Left renal cortex interstitium (tissue), 4 donors: ENCODE measurements at regions not wholly inside any gene's neighbourhood (a gene's known extent, or its start where the extent isn't known, plus 50 kb on each side); places are given as distances from the start of the nearest gene placed in this dataset.

Experiments used
- DNase-seq, 4 donors: peaks; one replicate each; pipeline ENCODE4 v3.0.0-alpha.2; 2013; ENCODE audit warnings: low read depth in 4 of 4, low spot score in 2 of 4, missing footprints in 1 of 4

DNA sequence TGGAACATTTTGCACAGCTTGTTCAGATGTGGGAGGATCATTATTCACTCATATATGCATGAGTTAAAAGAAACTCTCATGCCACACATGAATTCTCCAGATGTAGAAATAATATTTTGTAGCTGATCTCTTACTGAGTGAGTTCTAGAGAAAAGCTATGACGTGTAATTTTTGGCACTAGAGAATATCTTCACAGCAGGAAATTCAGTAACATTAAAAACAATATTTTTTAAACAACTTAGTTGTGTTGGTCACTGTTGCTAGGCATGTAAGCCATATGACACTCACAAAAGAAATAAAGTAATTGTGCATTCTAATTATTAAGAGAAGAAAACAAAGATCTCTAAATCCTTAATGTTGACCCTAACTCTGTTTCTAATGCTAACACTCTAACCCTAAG is 371.4 kb upstream of the SLC10A2 start:
- no peak for DNase-seq

DNA sequence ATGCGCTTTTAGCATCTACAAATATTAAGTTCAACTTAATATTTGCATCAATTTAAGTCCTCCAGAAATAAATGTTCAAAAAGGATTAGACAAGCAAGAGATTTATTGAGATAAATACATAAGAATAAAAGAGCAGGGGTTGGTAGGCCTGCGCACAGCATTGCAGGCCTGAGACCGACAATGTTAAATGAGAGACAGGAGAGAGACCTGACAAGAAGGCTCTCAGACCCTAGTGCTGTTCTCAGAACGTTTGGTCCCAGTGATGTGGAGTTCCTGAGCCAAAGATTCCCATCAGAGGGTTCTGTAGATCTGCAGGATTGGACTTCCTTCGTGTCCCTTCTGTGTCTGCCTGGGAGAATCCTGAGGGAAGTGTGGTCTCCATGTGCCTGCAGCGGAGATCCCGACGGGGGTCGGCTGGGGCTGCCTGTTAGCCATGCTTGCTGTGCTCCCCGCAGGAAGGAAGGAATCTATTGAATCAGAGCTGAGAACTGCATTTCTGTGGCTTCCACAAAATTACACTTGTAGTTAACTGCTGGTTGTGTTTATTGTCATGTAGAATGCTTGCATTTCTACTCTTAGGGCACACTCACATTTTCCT is 369.9 kb upstream of the SLC10A2 start:
- no peak for DNase-seq

DNA sequence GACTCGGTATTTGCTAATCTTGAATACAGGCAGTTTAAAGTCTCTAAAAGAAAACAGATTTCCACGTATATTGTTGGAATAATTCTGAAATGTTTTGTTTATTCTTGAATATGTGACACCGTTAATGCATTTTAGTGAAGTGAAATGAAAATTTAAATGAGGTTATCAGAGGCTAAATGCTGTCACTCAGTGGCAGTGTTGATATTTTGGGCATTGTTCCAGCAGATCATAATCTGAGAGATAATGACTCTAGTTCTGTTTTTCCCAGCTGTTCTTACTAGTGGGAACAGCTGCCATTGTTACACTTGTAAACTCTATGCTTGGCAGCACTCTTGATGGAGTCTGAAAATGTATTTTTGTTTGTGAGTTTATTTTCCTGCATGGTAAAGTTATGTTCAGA is 365.6 kb upstream of the SLC10A2 start:
- no peak for DNase-seq

DNA sequence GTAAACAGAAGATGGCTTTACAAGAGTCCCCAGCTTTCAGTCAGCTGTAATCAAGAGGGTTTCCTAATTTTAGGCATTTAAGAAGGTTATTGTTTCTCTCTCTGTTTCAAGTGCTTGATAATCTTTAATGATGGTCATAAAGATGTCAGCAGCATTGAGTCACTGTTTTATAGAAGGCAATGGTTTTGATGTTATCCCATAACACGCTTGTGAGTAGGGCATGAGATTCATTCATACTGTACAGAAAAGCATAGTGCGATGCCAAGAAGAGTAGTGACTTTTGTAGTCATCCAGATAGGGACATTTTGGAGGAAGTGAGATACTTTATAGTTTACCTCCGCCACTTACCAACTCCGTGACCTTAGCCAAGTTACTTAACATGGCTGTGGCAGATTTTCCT is 364.2 kb upstream of the SLC10A2 start:
- DNase-seq, result no peak

GRCh38 chr13:103410002-103410401 is 343.8 kb upstream of the SLC10A2 start:
- no peak for DNase-seq

GRCh38 chr13:103406967-103407366 is 340.8 kb upstream of the SLC10A2 start:
- DNase-seq, result no peak

DNA sequence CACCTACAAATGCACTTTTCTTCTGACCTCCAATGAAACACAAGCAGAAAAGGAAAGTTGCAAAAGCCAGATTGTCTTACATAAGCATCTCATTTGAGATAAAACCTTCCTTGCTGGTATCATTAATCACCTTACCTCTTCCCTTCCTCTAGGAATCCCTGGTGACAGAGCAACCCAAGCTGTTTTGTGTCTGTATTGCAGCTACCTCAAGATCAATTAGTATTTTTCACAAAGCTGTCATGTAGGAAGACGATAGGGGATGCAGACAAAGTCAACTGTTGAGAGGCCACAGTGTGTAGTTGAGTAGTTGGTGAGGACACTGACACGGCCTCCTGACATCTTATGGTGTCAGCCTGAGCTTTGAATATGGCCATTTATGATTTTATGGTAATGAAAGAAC is 339.1 kb upstream of the SLC10A2 start:
- DNase-seq, result no peak

GRCh38 chr13:103403814-103404213 is 337.6 kb upstream of the SLC10A2 start:
- DNase-seq, result no peak

DNA sequence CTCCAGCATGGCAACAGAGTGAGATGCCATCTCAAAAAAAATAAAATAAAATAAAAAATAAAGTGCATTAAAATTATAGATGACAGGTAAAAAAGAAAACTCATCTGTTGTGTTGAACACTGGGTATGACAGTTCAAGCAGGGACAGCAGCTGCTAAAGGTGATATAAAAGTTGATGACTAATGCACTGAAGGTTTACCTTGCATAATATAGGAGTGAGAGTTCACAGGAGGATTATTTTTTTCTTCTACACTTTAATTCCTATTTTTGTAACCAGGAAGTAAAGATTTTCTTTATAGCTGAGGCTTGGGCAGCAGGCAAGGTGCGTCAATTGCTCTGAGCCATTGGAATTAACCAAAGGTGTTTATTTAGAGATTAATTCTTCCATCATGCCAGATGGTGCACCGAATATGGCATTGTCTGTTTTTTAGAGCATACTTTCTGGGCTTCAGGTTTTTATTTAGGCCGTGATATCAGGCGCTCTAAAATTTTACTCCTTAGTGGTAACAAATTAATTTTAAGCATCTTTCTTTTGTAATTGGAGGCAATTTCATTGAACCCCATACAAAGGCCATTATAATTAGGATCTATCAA is 337.0 kb upstream of the SLC10A2 start:
- no peak for DNase-seq

GRCh38 chr13:103395139-103395538 is 328.9 kb upstream of the SLC10A2 start:
- no peak for DNase-seq

- no peak for DNase-seq
Measured at GRCh38 chr13:103394618-103395017, 328.4 kb upstream of the SLC10A2 start.

- DNase-seq, result no peak
Measured at GRCh38 chr13:103391936-103392335, 325.7 kb upstream of the SLC10A2 start.

DNA sequence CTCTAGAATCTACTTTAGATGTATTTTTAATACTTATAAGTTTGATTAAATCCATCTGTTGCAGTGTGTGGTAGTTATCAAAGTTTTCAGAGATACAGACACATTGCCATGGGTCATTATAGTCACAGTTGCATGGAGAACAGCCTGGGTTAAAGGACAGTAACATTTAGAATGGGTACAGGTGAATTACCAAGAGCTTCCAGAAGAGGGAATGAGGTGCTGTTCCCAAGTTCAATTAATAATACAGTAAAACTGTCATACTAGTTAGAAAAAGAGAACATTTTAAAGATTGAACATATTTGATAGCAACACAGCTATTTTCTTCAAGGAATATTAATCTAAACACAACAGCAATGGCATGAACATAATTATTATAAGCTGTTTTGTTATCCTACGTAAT is 322.6 kb upstream of the SLC10A2 start:
- DNase-seq, result no peak

DNA sequence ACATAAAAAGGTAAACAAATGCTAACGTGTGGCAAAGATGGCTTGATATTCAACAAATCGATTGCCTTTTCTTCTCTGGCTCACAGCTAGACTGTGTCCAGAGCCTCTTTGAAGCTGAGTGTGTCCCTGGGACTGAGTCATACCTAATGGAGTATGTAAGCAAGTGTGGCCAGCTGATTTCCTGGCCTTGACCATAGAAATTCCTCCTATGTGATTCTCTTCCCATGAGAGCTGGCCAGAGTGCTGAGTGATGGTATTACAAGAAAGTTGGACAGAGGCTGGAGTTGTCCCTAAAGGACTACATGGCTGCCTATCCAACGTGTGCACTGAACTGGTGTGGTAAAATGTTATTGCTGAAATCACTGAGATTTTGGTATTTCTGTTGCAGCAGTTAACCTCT is 320.1 kb upstream of the SLC10A2 start:
- DNase-seq, result no peak

- DNase-seq, result no peak
Measured at GRCh38 chr13:103373916-103374315, 307.7 kb upstream of the SLC10A2 start.

GRCh38 chr13:103371271-103371670 is 305.1 kb upstream of the SLC10A2 start:
- DNase-seq, result no peak

GRCh38 chr13:103370790-103371189 is 304.6 kb upstream of the SLC10A2 start:
- no peak for DNase-seq

DNA sequence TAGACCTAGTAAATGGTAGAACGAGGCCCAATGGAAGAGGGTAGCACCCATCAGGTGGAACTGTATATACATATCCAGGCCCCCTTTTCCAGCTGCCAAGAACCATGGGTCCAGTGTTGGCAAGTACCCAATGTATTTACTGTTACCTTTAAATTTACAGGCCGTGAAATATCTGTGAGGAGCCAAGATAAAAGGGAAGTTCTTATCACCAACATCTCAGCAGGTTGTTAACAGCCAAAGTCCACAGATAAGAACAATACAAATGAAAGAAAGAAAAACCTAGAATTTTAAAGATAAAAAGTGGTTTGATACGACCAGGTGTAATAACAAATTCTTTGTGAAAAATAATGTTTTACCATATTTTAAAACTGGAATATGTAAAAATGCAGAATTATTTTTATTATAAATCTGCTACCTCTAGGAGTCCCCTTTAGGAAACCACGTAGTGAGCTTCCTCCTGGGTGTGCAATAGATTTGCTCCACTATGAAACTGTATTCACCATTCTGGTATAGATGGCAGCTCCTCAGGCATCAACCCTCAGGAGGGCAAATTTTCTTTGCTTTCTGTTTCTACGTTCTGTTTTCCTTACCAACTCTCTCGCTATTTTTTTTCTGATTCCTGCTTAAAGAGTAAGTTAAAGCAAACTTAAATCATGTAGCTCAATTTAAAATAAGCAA is 292.2 kb upstream of the SLC10A2 start:
- no peak for DNase-seq

DNA sequence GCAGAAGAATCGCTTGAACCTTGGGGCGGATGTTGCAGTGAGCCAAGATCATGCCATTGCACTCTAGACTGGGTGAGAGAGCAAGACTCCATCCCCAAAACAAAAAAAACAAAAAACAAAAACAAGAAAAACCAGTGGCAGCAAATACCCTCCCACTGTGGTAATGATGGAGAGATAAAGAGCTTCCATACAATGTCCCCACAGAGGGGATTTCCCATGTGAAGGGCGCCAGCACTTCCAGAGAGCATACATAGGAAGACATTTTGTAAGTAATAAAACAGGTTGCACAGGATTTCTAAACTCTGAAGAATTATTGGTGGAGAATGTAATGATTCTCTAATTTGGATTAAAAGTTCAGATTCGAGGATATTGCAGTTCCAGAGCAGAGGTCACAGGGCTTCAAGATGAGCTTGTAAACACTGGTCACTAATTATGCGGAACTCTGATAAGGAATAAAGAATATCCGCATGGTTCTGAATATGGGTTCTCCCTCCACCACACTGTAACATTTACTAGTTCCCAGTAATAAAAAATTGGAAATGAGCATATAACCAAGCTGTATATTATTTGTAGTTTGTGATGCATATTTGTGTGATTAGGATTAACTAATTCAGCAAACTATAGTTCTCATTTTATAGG is 290.1 kb upstream of the SLC10A2 start:
- no peak for DNase-seq

GRCh38 chr13:103354171-103354570 is 288.0 kb upstream of the SLC10A2 start:
- DNase-seq, result no peak

- no peak for DNase-seq
Measured at GRCh38 chr13:103351035-103351828, 285.0 kb upstream of the SLC10A2 start.
